ENCODE measurements at regions not wholly inside any gene's neighbourhood (a gene's known extent, or its start where the extent isn't known, plus 50 kb on each side); places are given as distances from the start of the nearest gene placed in this dataset.
"Not testable (repeated sequence)": the region's sequence is repeated elsewhere in the genome, so short reads cannot be mapped to it uniquely, and the experiment has no call there.

GRCh38 chr14:50020799-50021198 lies 95.6 kb downstream of the VCPKMT start:
- FAIRE-seq = no peak

GRCh38 chr14:50021261-50022031 lies 94.9 kb downstream of the VCPKMT start:
- FAIRE-seq = no peak

GRCh38 chr14:50022661-50023060 lies 93.7 kb downstream of the VCPKMT start:
- FAIRE-seq = no peak

GRCh38 chr14:50023671-50024490 lies 92.5 kb downstream of the VCPKMT start:
- FAIRE-seq = peak; percentile 97

- no peak for FAIRE-seq
These were observed 91.3 kb downstream of the VCPKMT start for GRCh38 chr14:50025073-50025472.

GRCh38 chr14:50025776-50026175 lies 90.6 kb downstream of the VCPKMT start:
- no peak for FAIRE-seq

GRCh38 chr14:50026396-50026795 lies 90.0 kb downstream of the VCPKMT start:
- no peak for FAIRE-seq

- no peak for FAIRE-seq
These were observed 88.6 kb downstream of the VCPKMT start for GRCh38 chr14:50027816-50028215.

- no peak for FAIRE-seq
These were observed 87.9 kb downstream of the VCPKMT start for GRCh38 chr14:50028458-50028857.

GRCh38 chr14:50030036-50030435 lies 86.3 kb downstream of the VCPKMT start:
- no peak for FAIRE-seq

GRCh38 chr14:50030911-50031310 lies 85.5 kb downstream of the VCPKMT start:
- not testable (repeated sequence) for FAIRE-seq

- FAIRE-seq = no peak
These were observed 84.6 kb downstream of the VCPKMT start for GRCh38 chr14:50031602-50032313.

GRCh38 chr14:50032462-50033167 lies 83.8 kb downstream of the VCPKMT start:
- not testable (repeated sequence) for FAIRE-seq

- FAIRE-seq = no peak
These were observed 81.2 kb downstream of the VCPKMT start for GRCh38 chr14:50035214-50035613.

GRCh38 chr14:50036211-50036610 lies 80.2 kb downstream of the VCPKMT start:
- FAIRE-seq = no peak

- no peak for FAIRE-seq
These were observed 79.7 kb downstream of the VCPKMT start for GRCh38 chr14:50036637-50037036.

- no peak for FAIRE-seq
These were observed 79.1 kb downstream of the VCPKMT start for GRCh38 chr14:50037240-50037639.

GRCh38 chr14:50037852-50038251 lies 78.5 kb downstream of the VCPKMT start:
- no peak for FAIRE-seq

- FAIRE-seq = no peak
These were observed 77.8 kb downstream of the VCPKMT start for GRCh38 chr14:50038398-50039119.

- FAIRE-seq = no peak
These were observed 77.3 kb downstream of the VCPKMT start for GRCh38 chr14:50039120-50039517.

- no peak for FAIRE-seq
These were observed 76.5 kb downstream of the VCPKMT start for GRCh38 chr14:50039734-50040400.

GRCh38 chr14:50040401-50040775 lies 76.0 kb downstream of the VCPKMT start:
- no peak for FAIRE-seq
